Activated naive CD4-positive, alpha-beta T cell treated with anti-CD3 and anti-CD28 coated beads for 36 hours (primary cell): ENCODE measurements at regions not wholly inside any gene's neighbourhood (a gene's known extent, or its start where the extent isn't known, plus 50 kb on each side); places are given as distances from the start of the nearest gene placed in this dataset.

Experiments
- CTCF ChIA-PET: fragments of 350-600 bp; sonication (Branson Sonifier 250); formaldehyde crosslinking; loops from one replicate; lab custom pipeline; 2021; ENCODE audit warnings: antibody characterized with exemption; lab: Charles Lee
- DNase-seq: peaks from one replicate; pipeline ENCODE4 v3.0.0-alpha.2; 2020
- H3K27ac Mint-ChIP-seq: one replicate; pipeline ENCODE4 v1.8.0; 2021; ENCODE audit warnings: mild to moderate bottlenecking, mixed read lengths
- H3K27me3 Mint-ChIP-seq: one replicate; pipeline ENCODE4 v1.8.0; 2021; ENCODE audit warnings: low read depth, mixed read lengths
- H3K36me3 Mint-ChIP-seq: one replicate; pipeline ENCODE4 v1.8.0; 2021; ENCODE audit warnings: low read depth, mixed read lengths
- H3K4me1 Mint-ChIP-seq: one replicate; pipeline ENCODE4 v1.8.0; 2021; ENCODE audit warnings: low read depth, mixed read lengths
- H3K4me3 Mint-ChIP-seq: one replicate; pipeline ENCODE4 v1.8.0; 2021; ENCODE audit warnings: mild to moderate bottlenecking, moderate library complexity, mixed read lengths
- H3K9me3 Mint-ChIP-seq: one replicate; pipeline ENCODE4 v1.8.0; 2021; ENCODE audit warnings: mixed read lengths
- intact Hi-C: fragments of 100-400 bp; cut with micrococcal nuclease; formaldehyde crosslinking; loops from one replicate; pipeline ENCODE4 v1.15.1; 2023

DNA sequence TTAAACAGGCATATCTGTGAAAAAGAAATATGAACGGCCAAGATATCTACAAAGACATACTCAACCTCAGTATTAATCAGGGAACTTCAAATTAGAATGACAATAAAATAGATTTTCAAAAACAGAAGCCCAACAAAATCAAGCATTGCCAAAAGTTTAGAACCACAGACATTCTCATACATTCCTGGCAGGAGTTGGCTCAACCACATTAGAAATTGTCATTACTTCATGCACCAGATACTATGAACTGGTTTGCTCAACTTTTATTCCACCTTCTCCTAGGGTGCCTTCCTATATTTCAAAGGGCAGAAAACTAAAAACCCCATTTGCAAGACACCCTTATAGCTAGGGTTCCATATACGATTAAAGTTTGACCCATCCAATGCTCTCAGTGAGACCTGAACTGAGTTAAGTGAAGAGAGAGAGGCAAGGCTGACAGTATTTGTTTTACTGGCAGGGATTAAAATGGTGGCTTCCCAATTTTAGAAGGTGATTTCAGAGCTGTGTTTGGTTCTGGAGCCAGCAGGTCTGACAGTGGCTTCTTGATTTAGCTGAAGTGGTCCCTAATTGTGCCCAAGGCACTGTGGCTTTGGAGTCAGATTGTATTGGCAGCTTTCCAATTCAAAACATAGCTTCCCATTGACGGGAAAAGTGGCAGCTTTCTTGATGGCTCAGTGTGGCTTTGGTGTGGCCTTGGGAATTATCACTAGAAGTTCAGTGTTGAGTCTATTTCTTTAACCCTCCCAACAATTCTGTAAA lies 77.1 kb upstream of the CDYL start:
- Mint-ChIP-seq H3K36me3 (no peaks in the 10 kb centered on the region), H3K4me3 (no peak overlapping the region), H3K27ac (no peak overlapping the region), H3K27me3 (no peaks in the 10 kb centered on the region), H3K9me3 (no peaks in the 10 kb centered on the region), H3K4me1 (no peaks in the 10 kb centered on the region)
- intact Hi-C loops: no loop called here
- CTCF ChIA-PET: no interaction called here
- no peak for DNase-seq

DNA sequence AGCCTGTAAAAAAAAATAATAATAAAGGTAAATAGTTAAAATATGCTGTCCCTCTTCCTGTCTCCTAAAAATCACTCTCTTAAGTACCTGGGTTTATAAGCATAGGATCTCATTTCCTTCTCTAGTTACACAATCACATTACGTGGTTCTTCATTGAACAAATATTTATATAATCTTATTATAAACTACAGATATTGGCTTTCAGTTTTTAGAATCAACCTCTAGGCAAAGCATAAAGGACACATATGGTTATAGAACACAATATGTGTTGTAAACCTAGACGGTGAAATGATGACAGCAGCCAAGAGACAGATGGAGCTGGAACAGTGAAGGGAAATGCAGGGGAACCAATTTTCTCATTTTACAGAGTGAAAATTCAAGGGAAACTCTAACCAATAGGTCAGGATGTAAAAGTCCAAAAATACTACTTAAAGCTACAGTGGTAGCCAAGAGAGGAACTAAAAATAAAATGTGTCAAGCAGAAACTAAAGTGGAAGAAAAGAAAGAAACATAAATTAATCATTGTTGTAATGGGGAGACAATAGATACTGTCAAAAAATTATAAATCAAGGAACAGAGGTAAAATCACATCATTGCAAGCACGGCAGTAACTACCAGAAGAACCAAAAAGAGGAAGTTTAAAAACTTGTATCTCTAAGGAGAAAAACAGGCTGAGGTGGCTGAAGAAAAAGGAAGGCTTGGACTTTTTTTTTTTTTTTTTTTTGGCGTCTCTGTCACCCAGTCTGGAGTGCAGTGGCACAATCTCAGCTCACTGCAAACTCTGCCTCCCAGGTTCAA lies 82.8 kb upstream of the CDYL start:
- Mint-ChIP-seq H3K27ac (no peak overlapping the region), H3K27me3 (peaks cover 17% of the 10 kb centered on the region), H3K4me1 (no peaks in the 10 kb centered on the region), H3K4me3 (no peak overlapping the region), H3K36me3 (no peaks in the 10 kb centered on the region), H3K9me3 (peaks cover 3% of the 10 kb centered on the region)
- DNase-seq: no peak
- CTCF ChIA-PET: interaction anchor here (0.6 kb wide), 1 partner anchor 494 kb away, joined by 3 read pairs; no protein-coding TSS in a partner anchor
- intact Hi-C loops: no loop called here

DNA sequence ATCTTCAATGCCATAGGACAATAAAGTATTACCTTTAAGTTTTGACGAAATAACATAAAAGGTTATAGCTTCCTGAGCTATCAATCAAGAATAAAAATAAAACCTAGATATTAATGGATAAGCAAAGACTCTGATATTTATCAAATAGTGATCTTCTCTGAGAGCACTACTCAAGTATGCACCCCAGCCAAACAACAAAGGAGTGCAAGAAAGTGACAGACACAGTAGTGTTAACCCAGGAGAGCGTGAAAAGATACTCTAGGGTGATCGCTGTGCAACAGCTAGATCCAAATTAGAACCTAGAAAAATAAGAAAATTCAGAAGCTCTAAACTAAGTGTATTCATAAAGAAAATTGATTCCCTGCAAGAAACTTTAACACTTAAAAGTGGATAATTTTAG lies 83.5 kb upstream of the CDYL start:
- Mint-ChIP-seq H3K9me3 (peaks cover 3% of the 10 kb centered on the region), H3K4me3 (no peak overlapping the region), H3K4me1 (no peaks in the 10 kb centered on the region), H3K27me3 (peaks cover 17% of the 10 kb centered on the region), H3K36me3 (no peaks in the 10 kb centered on the region), H3K27ac (no peak overlapping the region)
- CTCF ChIA-PET: no interaction called here
- intact Hi-C loops: no loop called here
- no peak for DNase-seq

DNA sequence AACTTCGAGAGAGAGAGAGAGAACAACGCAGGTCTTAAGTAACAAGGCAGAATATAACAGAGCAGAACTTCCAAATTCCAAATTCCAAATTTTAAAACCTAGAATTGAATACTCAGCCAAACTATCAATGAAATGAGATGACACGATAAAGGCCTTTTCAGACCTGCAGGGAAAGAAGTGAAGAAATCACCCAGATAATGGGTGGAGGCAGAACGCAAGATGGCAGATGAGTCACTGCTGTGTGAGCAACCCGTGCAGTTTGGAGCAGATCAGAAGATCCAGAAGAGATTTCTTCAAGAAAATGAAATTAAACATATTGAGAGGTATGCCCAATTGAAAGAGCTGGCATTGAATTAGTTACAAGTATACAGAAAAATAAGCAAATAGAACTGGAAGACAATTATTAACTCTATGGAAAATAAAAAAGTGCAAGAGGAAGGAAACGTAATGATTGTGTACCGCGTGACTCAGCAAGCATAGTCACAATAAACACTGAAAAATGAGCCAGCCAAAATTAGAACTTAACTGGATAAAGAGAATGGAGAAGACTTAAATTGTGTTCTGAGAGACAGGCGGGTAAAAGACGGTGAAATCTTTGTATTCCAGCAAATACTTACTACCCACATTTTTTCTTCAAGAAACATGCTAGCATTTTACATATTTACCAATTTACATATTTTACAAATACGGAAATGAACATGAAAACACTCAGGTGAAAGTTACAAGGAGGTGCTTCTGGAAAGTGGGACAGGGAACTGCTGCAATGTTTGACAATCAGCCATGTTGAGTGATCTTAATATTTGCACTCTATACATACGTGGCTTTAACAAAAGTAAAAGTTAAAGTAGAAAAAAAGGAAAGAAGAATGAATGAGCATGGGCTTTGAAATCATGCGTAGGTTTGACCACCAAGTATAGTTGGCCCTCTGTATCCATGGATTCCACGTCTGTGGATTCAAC lies 87.9 kb upstream of the CDYL start:
- CTCF ChIA-PET: no interaction called here
- no peak overlapping the region for H3K4me3 Mint-ChIP-seq
- no peak for DNase-seq

DNA sequence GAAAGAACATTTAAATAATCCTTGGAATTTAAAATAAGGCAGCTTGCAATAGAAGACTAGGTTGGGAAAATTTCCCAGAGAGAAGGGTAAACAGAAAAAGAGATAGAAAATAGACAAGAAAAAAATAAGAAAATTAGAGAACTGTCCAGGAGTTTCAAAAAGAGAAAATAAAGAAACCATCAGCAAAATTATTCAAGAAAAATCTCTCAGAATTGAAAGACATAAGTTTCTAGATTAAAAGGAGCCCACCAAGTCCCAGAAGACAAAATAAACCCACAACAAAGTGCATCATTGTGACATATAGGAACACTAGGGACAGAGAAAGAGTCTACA lies 88.6 kb upstream of the CDYL start:
- H3K9me3 Mint-ChIP-seq: peaks cover 3% of the 10 kb centered on the region
- no peak for DNase-seq
- no peak overlapping the region for H3K4me3 Mint-ChIP-seq
- intact Hi-C loops: no loop called here
- H3K27ac Mint-ChIP-seq: no peak overlapping the region
- CTCF ChIA-PET: no interaction called here
- no peaks in the 10 kb centered on the region for H3K4me1 Mint-ChIP-seq
- H3K27me3 Mint-ChIP-seq: peaks cover 18% of the 10 kb centered on the region
- H3K36me3 Mint-ChIP-seq: no peaks in the 10 kb centered on the region

More for the DNA sequence above, 87.9 kb upstream of the CDYL start:
- intact Hi-C loops: no loop called here
- Mint-ChIP-seq H3K27ac (no peak overlapping the region), H3K9me3 (peaks cover 3% of the 10 kb centered on the region), H3K27me3 (peaks cover 21% of the 10 kb centered on the region), H3K4me1 (no peaks in the 10 kb centered on the region), H3K36me3 (no peaks in the 10 kb centered on the region)

DNA sequence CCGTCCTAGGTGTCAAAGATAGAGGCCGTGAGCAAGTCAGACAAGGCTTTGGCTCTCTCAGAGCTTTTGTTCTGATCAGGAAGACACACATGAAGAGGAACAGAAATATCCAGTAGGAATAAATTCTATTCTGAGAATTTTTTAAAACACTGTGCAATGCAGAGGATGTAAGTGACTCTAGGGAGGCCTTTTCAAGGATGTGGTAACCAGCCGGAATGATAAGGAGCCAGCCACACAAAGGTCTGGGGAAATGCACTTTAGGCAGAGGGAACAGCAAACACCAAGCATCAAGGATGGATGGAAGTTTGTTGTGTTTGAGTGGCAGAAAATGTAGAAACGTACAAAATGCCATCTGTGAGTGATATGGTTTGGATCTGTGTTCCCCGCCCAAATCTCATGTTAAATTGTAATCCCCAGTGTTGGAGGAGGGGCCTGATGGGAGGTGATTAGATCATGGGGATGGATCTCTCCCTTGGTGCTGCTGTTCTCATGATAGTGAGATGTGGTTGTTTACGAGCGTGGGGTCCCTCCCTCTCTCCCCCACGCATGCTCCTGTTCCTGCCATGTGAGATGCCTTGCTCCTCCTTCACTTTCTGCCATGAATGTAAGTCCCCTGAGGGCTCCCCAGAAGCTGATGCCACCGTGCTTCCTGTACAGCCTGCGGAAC lies 93.6 kb upstream of the CDYL start:
- H3K9me3 Mint-ChIP-seq: no peaks in the 10 kb centered on the region
- CTCF ChIA-PET: interaction anchor here (1.3 kb wide), 1 partner anchor 9 kb away, joined by 3 read pairs; no protein-coding TSS in a partner anchor

DNA sequence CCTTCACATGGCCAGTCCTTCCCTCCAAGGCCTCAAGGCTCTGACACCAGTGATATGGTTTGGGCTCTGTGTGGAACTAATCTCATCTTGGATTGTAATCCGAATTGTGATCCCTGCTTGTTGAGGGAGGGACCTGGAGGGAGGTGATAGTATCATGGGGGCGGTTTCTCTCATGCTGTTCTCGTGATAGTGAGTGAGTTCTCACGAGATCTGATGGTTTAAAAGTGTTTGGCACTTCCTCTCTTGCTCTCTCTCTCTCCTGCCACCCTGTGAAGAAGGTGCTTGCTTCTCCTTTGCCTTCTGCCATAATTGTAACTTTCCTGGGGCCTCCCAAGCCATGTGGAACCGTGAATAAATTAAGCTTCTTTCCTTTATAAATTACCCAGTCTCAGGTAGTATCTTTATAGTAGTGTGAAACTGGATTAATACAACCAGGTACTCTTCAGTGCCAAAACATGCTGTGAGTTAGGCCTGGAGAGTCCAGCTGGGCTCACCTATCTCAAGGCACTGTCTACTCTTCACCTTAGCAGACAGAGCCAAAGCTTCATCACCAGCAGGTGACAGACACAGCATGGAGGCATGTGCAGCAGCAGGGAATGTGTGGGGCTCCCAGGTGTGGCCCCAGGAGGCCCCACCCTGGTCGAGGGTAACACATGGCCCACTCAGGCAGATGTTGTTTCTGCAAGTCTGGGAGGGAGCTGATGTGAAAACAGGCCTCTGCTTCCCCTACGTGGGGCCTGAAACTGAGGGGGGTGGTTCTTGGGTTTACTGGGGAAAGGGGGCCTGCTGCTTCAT lies 97.5 kb upstream of the CDYL start:
- H3K36me3 Mint-ChIP-seq: no peaks in the 10 kb centered on the region
- intact Hi-C loops: no loop called here
- CTCF ChIA-PET: no interaction called here
- no peaks in the 10 kb centered on the region for H3K9me3 Mint-ChIP-seq
- peaks cover 8% of the 10 kb centered on the region for H3K27me3 Mint-ChIP-seq
- DNase-seq: no peak
- no peak overlapping the region for H3K27ac Mint-ChIP-seq
- H3K4me1 Mint-ChIP-seq: no peaks in the 10 kb centered on the region
- H3K4me3 Mint-ChIP-seq: no peak overlapping the region

More for the DNA sequence above, 93.6 kb upstream of the CDYL start:
- Mint-ChIP-seq H3K36me3 (no peaks in the 10 kb centered on the region), H3K27me3 (peaks cover 9% of the 10 kb centered on the region), H3K4me1 (no peaks in the 10 kb centered on the region), H3K27ac (no peak overlapping the region), H3K4me3 (no peak overlapping the region)
- no peak for DNase-seq
- intact Hi-C loops: no loop called here

DNA sequence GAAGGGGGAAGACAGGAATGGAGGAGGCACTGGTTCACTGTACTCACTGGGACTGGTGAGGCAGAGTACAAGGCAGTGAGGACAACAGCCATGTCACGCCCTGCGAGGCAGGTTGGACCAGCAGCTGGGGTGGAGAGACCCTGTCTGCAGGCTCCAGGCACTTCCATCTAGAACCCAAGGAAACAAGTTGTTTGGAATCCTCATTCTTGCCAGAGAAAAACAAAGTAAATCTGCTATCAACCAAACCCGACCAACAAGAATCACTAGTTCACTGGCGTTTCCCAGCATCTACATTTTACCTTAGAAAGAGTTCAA lies 98.5 kb upstream of the CDYL start:
- Mint-ChIP-seq H3K4me1 (no peaks in the 10 kb centered on the region), H3K36me3 (no peaks in the 10 kb centered on the region), H3K9me3 (no peaks in the 10 kb centered on the region), H3K27ac (no peak overlapping the region), H3K4me3 (no peak overlapping the region), H3K27me3 (peaks cover 6% of the 10 kb centered on the region)
- intact Hi-C loops: no loop called here
- CTCF ChIA-PET: interaction anchor here (0.7 kb wide), 1 partner anchor 87 kb away, joined by 4 read pairs; no protein-coding TSS in a partner anchor
- no peak for DNase-seq

DNA sequence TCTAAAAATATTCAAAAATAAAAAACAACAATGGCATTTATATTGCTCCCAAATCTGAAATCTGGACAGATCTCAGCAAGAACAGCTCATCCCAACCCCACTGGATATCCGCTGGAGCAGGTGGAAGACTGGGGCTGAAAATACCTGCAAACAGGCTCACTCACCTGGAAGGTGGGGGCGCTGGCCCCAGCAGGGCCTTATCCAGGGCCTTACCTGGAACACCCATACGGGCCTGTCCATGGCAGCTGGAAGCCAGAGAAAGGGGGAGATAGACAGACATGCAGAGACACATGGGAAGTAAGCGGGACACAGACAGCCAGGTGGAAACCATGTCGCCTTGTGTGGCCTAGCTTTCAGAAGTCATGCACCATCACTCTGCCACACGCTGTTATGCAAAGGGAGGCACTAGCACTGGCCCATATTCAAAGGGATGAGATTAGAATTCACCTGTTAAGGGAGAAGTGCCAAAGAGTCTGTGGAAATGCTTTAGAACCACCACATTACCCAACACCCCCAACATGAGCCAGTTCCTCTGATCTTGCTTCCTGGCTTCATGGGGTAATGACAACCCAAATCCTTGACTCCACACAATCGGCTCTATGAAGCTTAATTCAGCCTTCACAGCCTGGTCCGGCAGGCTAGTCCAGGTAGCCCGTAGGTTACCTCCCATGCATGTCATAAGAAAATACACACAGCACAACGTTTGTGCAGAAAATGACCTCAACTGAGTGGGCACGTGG lies 99.0 kb upstream of the CDYL start:
- H3K27ac Mint-ChIP-seq: no peak overlapping the region
- H3K36me3 Mint-ChIP-seq: no peaks in the 10 kb centered on the region
- CTCF ChIA-PET: no interaction called here
- intact Hi-C loops: no loop called here
- no peak for DNase-seq
- no peaks in the 10 kb centered on the region for H3K9me3 Mint-ChIP-seq
- H3K4me1 Mint-ChIP-seq: no peaks in the 10 kb centered on the region
- peaks cover 6% of the 10 kb centered on the region for H3K27me3 Mint-ChIP-seq
- no peak overlapping the region for H3K4me3 Mint-ChIP-seq

DNA sequence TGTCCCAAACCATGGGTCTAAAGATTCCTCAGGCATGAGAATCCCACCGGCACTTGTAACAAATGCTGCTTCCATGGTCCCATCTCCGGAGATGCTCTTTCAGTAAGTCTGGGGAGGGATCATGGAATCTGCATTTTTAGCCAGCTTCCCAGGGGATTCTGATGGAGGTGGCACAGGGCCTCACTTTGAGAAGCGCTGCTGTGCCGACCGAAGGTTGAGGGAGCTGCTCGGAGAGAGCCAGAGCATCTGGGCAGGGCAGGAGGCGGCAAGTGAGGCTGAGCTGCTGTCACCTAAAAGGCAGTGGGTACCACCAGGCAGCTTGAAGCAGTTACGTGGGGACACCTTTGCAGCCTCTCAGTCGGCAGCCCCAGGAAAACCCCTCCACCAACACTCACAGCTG lies 100.2 kb upstream of the CDYL start:
- no peaks in the 10 kb centered on the region for H3K9me3 Mint-ChIP-seq
- no peak overlapping the region for H3K27ac Mint-ChIP-seq
- no peaks in the 10 kb centered on the region for H3K4me1 Mint-ChIP-seq
- no peak for DNase-seq
- peaks cover 4% of the 10 kb centered on the region for H3K27me3 Mint-ChIP-seq
- intact Hi-C loops: no loop called here
- H3K4me3 Mint-ChIP-seq: no peak overlapping the region
- H3K36me3 Mint-ChIP-seq: no peaks in the 10 kb centered on the region
- CTCF ChIA-PET: no interaction called here

DNA sequence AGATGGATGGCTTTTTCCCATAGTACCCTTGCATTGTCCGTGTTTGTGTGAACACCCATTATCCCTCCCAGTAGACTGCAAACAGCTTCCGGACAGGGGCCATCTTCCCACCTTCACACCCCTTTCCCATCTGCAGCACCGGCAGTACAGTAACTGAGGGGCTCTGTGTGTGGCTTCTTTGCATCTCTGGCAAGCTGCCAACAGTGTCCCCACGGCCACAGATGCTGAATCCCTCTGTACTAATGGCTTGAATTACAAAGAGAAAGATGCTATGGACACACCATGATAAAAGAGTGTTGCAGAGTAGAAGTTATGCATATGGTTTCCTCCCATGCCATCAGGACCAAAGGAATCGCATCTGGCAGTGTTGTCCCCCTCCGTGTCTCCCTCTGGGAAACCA lies 101.1 kb upstream of the CDYL start:
- H3K36me3 Mint-ChIP-seq: no peaks in the 10 kb centered on the region
- intact Hi-C loops: no loop called here
- H3K27ac Mint-ChIP-seq: no peak overlapping the region
- no peak for DNase-seq
- CTCF ChIA-PET: no interaction called here
- H3K27me3 Mint-ChIP-seq: peaks cover 6% of the 10 kb centered on the region
- H3K9me3 Mint-ChIP-seq: no peaks in the 10 kb centered on the region
- H3K4me1 Mint-ChIP-seq: no peaks in the 10 kb centered on the region
- no peak overlapping the region for H3K4me3 Mint-ChIP-seq
